Osteocyte (in vitro differentiated cells): ENCODE measurements at regions not wholly inside any gene's neighbourhood (a gene's known extent, or its start where the extent isn't known, plus 50 kb on each side); places are given as distances from the start of the nearest gene placed in this dataset.

Experiments
- DNase-seq: peaks from one replicate; pipeline ENCODE4 v3.0.0; 2021; ENCODE audit warnings: mixed read lengths; ENCODE audit not compliant: unreplicated experiment; ENCODE audit errors: extremely low spot score
- H3K27ac Mint-ChIP-seq: one replicate; pipeline ENCODE4 v1.8.0; 2021; ENCODE audit warnings: mild to moderate bottlenecking, mixed read lengths; ENCODE audit not compliant: unreplicated experiment
- H3K27me3 Mint-ChIP-seq: one replicate; pipeline ENCODE4 v1.8.0; 2021; ENCODE audit warnings: mixed read lengths; ENCODE audit not compliant: unreplicated experiment
- H3K36me3 Mint-ChIP-seq: one replicate; pipeline ENCODE4 v1.8.0; 2021; ENCODE audit warnings: mixed read lengths; ENCODE audit not compliant: unreplicated experiment
- H3K4me1 Mint-ChIP-seq: one replicate; pipeline ENCODE4 v1.8.0; 2021; ENCODE audit warnings: mixed read lengths; ENCODE audit not compliant: unreplicated experiment
- H3K4me3 Mint-ChIP-seq: one replicate; pipeline ENCODE4 v1.8.0; 2021; ENCODE audit warnings: mild to moderate bottlenecking, moderate library complexity, mixed read lengths; ENCODE audit not compliant: unreplicated experiment
- H3K9me3 Mint-ChIP-seq: one replicate; pipeline ENCODE4 v1.8.0; 2021; ENCODE audit warnings: mixed read lengths; ENCODE audit not compliant: unreplicated experiment
- CTCF ChIP-seq: fragments of 200-600 bp; sonication (generic); IDR thresholded peaks from 2 replicates; pipeline ENCODE4 v1.5.0; 2021; ENCODE audit warnings: antibody characterized with exemption, mild to moderate bottlenecking, moderate library complexity

- no peak for DNase-seq
- Mint-ChIP-seq H3K4me3 (no peak overlapping the region), H3K27ac (no peak overlapping the region), H3K36me3 (no peaks in the 10 kb centered on the region), H3K9me3 (no peaks in the 10 kb centered on the region), H3K27me3 (no peaks in the 10 kb centered on the region), H3K4me1 (peaks cover 11% of the 10 kb centered on the region)
- no peak for TF ChIP-seq CTCF
Observed at GRCh38 chr3:95272781-95273180, 1209.9 kb downstream of the NSUN3 start.

DNA sequence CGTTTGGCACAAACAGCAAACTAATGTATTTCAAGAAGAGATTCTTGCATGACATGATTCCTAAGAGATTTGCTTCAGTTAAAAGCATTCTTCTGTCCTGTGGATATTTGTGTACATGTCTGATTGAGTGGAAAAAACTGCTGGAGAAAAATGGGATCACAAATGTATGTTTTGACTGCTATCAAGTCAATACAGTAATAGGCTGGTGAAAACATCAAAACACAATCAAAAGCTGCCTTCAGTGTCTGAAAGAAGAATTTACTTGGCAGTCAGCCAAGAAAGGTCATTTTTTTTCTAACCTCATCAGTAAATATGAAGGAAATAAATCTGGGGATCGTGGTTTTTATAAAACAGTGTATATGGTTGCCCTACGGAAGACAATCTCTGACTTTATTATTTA lies 1214.8 kb downstream of the NSUN3 start:
- peaks cover 30% of the 10 kb centered on the region for H3K4me1 Mint-ChIP-seq
- no peak overlapping the region for H3K4me3 Mint-ChIP-seq
- no peak for DNase-seq
- H3K36me3 Mint-ChIP-seq, result no peaks in the 10 kb centered on the region
- no peaks in the 10 kb centered on the region for H3K9me3 Mint-ChIP-seq
- peak overlapping the region; percentile 39 for H3K27ac Mint-ChIP-seq
- no peak for TF ChIP-seq CTCF
- no peaks in the 10 kb centered on the region for H3K27me3 Mint-ChIP-seq

GRCh38 chr3:95280711-95281352 lies 1218.0 kb downstream of the NSUN3 start:
- no peak for DNase-seq
- Mint-ChIP-seq H3K36me3 (no peaks in the 10 kb centered on the region), H3K27ac (peak overlapping the region; percentile 74), H3K9me3 (no peaks in the 10 kb centered on the region), H3K27me3 (no peaks in the 10 kb centered on the region), H3K4me3 (no peak overlapping the region), H3K4me1 (peaks cover 27% of the 10 kb centered on the region)
- TF ChIP-seq CTCF, result no peak

DNA sequence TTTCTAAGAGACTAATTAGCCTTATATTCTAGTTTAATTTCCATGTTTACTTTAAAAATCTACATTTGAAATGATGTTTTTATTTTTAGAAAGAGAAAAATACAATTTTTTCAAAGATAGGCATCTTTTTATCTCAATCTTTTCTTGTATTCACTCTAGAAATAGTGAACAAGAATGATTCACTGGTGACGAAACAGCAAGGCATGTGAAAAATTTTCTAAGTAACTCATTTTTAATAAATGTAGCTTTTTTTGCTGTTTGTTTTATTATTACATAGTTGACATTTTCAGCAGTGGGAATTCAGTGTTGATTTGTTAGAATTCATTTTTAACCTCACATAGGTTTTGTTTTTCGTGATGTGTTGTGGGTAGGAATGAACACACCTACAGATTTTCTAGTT lies 1226.4 kb downstream of the NSUN3 start:
- H3K4me3 Mint-ChIP-seq, result no peak overlapping the region
- H3K27me3 Mint-ChIP-seq, result no peaks in the 10 kb centered on the region
- H3K9me3 Mint-ChIP-seq, result peaks cover 6% of the 10 kb centered on the region
- no peaks in the 10 kb centered on the region for H3K36me3 Mint-ChIP-seq
- no peak for TF ChIP-seq CTCF
- no peak for DNase-seq
- peak overlapping the region; percentile 70 for H3K27ac Mint-ChIP-seq
- peaks cover 12% of the 10 kb centered on the region for H3K4me1 Mint-ChIP-seq

DNA sequence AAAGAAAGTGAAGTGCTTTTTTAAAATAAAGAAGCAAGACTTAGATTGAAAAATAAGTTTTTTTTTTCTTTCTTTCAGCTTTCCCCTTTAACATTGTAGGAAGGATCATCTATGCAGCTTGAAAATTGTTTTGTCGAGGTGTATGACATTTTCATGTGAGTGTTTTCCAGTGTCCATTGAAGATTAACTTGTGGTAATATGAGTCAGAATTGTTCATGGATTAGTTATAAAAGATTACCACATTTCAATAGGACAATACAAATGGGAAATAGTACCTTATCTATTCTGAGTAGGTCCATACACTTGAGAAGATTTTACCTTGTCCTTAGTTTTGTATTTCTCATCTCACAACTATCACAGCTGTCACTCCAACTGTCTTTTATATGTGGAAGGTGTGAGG lies 1234.7 kb downstream of the NSUN3 start:
- TF ChIP-seq CTCF, result no peak
- H3K4me3 Mint-ChIP-seq, result no peak overlapping the region

More for the DNA sequence above, 1234.7 kb downstream of the NSUN3 start:
- Mint-ChIP-seq H3K4me1 (peaks cover 24% of the 10 kb centered on the region), H3K27ac (no peak overlapping the region), H3K36me3 (no peaks in the 10 kb centered on the region), H3K27me3 (no peaks in the 10 kb centered on the region), H3K9me3 (no peaks in the 10 kb centered on the region)
- DNase-seq, result no peak
